GM19328 (cell line): ENCODE measurements at regions not wholly inside any gene's neighbourhood (a gene's known extent, or its start where the extent isn't known, plus 50 kb on each side); places are given as distances from the start of the nearest gene placed in this dataset.
"Not testable (repeated sequence)": the region's sequence is repeated elsewhere in the genome, so short reads cannot be mapped to it uniquely, and the experiment has no call there.

Experiments used
- ATAC-seq: cut with Tn5 transposase; IDR thresholded peaks from one replicate; pipeline ENCODE4 v1.9.1; 2021; ENCODE audit warnings: mild to moderate bottlenecking, moderate library complexity; ENCODE audit not compliant: unreplicated experiment

DNA sequence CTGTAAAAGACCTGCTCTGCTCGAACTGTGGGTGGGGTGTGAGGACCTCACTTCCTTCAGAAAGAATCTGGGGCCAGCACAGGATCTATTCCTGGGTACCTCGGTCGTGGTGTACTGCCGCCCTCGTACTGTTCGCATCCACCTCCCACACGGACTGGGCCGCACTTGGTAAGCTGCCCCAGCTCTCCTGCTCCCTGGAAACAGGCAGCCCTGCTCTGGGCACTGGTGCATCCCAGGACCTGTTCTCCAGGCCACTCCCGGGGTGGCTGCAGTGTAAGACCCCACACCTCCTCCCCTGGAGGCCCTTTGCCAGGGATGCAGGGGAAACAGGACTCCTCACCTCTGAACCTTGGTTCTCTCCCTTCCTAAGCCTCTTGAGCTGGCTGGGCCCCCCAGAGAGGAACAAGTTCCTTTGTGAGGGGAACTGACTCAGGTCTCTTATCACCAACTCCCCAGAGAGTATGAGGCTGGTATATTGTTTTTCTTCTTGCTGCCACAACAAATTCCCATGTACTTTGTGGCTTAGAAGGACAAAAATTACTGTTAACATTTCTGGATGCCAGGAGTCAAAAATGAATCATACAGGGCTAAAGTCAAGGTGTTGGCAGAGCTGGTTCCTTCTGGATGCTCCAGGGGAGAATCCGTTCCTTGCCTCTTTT, 276.5 kb downstream of the NUAK1 start:
- ATAC-seq, result no peak

DNA sequence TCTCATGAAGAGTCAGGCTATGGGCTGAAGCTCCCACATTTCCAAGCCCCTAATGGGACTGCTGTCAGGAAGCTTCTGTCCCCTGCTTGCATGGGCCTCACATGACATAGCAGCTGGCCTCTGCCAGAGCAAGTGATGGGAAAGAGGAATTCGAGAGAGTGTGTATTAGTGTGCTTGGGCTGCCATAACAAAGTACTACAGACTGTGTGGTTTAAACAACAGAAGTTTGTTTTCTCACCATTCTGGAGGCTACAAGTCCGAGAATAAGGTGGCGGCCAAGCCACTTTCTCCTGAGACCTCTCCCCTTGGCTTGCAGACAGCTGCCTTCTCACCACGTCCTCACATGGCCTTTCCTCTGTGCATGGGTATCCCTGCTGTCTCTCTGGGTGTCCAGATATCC, 274.4 kb downstream of the NUAK1 start:
- no peak for ATAC-seq

DNA sequence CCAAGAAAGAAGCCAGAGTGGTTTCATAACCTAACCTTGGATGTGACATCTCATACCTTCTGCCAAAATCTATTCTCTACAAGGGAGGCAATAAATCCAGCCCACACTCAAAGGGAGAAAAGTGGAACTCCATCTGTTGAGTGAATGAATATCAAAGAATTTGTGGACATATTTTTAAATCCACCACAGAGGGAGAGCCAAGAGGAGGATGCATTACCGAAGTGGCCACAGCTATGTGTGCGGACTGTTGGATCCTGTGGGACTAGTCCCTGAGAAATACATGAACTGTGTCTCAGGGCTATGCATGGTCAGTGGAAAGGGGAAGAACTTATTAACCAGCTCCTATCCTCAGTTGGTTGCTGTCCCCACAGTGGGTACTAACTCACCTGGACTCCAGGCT, 273.9 kb downstream of the NUAK1 start:
- ATAC-seq, result no peak

DNA sequence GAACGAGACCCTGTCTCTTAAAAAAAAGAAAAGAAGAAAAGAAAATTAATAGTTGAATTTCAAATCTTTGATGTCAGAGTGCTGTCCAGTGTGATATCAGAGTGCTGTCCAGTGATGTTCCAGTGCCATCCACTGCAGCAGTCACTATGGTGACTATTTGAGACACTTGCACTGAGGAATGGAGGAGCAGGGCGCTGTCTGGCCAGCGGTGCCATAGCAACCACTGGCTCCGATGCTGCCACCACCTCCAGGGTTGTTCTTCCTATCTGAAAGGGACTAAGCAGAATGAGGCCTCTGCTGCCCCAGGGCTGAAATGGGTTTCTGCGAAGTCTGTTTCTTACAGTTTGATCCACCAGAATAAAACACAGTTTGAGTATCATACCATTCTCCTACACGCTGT, 272.9 kb downstream of the NUAK1 start:
- no peak for ATAC-seq

DNA sequence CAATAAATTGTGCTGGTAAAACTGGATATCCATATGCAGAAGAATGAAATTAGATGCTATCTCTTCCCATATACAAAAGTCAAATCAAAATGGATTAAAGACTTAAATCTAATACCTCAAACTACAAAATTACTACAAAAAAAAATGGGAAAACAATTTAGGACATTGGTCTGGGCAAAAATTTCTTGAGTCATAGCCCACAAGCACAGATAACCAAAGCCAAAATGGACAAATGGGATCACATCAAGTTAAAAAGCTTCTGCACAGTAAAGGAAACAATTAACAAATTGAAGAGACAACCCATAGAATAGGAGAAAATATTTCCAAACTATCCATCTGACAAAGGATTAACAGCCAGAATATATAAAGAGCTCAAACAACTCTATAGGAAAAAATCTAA, 264.6 kb downstream of the NUAK1 start:
- no peak for ATAC-seq

DNA sequence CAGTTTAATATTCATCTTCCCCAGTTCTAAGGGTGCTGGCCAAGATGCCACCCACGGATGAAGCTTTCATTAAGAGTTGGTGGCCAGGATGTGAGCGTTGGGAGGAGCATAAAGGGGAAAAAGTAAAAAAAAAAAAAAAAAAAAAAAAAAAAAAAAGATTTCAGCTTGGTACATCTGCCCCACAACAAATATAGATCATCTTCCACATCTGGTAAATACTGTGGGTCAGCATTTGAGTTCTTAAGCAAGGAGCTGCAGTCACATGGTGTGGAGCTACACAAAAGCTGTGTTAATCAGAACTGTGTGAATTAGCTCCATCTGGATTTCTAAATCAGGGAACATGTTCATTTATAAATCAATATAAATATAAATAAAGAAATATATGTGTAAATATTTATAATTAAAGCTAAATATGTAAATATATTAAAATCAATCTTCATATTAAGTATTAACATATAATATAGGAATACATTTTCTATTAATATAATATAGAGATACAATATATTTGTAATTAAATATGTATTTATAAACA, 262.3 kb downstream of the NUAK1 start:
- no peak for ATAC-seq

DNA sequence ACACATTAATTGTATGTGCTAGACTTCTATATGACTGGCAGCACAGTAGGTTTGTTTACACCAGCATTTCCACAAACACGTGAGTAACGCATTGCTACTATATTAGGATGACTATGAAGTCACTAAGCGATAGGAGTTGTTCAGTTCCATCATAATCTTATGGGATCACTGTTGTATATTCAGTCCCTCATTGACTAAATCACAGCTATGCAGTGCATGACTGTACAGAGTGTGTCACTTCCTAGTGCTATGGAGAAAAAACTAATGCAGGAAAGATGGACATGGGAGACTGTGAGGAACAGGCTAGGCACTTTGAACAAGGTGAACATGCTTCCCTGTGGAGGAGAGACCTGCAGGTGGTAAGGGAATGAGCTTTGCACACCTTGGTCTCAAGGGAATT, 259.8 kb downstream of the NUAK1 start:
- ATAC-seq, result no peak

DNA sequence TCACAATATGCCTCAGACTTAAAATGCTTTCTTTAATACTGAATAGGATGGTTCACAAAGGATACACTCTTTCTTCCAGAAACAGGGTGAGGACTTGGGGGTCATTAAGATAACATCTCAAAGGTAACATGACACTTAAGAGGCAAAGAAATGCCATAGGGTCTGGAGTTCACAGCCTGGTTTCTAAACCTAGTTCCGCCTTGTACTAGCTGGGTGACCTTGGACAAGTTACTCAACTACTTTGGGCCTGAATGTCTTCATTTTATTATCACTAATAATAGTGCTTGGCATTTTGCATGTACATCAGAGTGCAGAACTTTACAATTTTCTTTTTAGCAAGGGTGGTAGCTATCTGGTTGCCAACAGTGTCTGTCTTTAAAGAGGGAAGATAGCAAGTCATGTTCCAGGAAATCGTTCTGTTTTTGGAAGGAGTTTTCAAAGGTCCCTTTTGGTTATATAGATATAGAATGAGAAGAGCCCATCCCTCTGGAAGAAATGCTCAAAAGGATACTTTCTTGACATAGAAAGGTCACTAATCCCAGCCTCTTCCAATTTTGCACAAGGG, 257.8 kb downstream of the NUAK1 start:
- no peak for ATAC-seq

DNA sequence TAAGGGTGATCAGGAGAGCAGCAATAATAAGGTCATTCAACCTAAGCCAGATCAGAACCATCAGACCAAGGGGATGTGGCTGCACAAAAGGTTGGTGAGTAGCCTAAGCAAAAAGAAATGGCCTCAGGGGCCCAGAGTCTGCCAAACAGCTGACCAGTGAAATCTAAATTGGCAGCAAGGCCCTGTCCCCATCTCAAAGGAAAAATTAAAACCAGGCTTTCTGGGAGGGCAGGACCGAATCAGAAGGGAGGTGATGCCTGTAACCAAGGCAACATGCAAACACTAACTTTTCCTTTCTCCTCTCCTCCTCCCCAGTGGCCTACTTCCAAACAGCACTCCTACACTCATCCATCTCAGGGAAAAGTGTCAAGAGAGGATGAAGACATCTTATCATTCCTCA, 256.4 kb downstream of the NUAK1 start:
- no peak for ATAC-seq

DNA sequence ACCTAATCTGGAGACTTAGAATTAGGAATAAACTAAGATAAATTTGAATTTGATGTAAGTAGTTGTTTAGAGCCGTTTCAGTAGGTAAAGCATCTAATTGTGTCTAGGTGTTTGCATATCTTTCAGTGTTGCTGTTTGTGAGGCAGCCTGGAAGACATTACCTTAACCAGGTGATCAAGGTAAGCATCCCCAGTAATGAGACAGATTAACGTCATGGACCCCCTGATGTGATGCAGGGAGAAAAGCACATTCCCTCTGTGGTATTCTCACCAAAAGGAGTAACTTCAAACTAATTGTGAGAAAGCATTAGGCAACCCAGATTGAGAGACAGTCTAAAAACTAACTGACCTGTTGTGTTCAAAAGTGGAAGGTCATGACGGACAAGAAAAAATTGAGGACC, 251.6 kb downstream of the NUAK1 start:
- ATAC-seq, result no peak

DNA sequence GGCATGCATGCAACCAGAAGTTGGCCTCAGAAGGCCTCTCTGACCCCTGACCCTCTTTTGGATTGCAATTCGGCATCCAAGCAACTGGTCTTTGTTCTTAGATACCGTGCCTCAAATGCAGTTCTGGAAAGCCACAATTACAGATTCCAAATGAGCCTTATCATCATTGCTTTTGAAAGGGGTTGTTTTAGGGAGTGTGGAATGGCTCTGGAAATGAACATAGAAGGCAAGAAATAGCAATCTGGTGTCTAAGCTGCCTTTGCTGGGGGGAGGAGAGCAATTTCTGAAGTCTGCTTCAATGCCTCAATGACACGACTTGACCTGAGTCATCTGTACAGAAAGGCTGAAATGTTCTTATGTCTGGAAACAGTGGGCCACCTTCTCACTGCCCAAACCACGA, 250.1 kb downstream of the NUAK1 start:
- no peak for ATAC-seq

DNA sequence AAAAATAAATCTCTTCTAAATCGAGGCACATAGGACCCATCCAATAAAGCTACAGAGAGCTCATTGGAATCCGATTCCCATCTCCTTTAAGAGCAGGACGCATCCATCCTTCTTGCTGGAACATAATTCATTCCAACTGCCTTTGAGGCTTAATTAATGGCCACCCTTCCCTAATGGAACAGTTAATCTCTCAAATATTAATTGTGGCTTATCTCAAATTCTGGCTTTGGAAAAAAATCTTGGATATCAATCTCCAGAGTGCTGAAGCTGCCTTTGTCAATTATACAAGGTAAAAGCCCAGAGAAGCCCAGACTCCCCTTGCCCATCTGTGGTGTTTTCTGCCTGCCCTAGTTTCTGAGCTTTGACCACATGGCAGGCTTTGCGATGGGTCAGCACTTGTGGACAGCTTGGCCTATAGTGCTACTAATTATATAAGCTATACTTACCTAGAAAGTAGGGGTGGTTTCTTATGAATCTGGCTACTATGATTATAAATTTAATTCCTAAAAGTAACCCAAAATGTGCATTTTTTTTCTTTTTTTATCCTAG, 246.3 kb downstream of the NUAK1 start:
- ATAC-seq, result no peak

DNA sequence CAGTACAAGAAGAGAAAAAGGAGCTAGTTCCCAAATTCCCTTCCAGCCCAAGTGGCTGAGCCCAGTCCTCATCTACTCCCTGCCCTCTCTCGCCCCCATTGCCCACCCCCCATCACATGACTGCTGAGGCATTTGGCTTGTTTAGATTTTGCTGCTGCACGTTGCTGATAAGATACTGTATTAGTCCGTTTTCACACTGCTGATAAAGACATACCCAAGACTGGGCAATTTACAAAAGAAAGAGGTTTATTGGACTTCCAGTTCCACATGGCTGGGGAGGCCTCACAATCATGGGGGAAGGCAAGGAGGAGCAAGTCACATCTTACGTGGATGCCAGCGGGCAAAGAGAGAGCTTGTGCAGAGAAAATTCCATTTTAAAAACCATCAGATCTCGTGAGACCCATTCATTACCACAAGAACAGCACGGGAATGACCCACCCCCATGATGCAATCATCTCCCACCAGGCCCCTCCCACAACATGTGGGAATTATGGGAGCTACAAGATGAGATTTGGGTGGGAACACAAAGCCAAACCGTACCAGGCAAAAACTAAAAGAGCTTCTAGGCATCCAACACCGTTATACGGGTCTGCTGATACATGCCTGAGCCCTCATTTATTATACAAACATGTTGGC, 243.4 kb downstream of the NUAK1 start:
- not testable (repeated sequence) for ATAC-seq

DNA sequence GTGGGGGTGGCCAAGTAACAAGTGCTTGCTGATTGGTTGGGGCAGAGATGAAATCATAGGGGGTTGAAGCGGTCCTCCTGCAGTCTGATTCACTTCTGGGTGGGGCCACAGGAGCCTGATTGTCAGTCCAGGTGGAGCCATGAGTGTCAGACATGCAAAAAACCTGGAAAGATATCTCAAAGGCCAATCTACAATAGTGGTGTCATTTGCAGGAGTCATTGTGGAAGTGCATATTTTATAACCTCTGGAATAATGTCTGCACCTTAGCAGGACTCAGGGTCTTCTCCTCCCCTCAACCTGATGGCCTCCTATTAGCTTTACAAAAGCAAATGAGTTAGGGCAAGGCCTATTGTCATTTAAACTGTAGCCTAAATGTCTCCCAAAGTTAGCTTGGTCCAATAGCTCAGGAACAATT, 241.4 kb downstream of the NUAK1 start:
- ATAC-seq, result no peak

DNA sequence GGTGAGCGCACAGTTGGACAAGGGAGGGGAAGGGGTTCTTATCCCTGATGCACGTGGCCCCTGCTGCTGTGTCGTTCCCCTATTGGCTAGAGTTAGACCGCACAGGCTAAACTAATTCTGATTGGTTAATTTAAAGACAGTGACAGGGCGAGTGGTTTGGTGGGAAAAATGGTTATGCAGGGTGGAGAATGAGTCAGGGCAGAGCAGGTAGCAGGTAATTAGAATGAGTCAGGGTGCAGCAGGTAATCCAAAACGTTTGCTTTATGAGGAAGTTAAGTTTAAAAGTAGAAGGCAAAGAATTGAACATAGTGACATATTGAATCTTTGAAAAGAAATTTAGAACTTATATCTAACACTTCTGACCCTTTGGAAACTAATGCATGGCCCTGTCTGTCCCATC, 240.5 kb downstream of the NUAK1 start:
- ATAC-seq, result not testable (repeated sequence)

DNA sequence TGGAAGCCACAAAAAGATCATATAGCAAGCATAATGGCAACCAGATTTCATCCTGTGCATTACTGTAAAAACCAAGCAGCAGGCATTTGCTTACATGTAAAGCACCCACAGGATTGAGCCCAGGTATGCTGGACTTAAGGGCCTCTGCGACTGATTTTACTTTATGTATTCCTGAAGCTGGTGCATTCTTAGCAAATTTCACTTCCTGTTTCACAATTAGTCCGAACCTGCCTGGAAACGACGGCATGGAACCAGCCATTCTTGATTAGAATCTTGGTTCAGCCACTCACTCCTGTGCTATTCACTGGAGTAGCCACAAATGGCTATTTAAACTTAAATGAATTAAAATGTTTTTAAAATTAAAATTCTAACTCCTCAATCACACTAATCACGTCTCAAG, 239.2 kb downstream of the NUAK1 start:
- no peak for ATAC-seq

DNA sequence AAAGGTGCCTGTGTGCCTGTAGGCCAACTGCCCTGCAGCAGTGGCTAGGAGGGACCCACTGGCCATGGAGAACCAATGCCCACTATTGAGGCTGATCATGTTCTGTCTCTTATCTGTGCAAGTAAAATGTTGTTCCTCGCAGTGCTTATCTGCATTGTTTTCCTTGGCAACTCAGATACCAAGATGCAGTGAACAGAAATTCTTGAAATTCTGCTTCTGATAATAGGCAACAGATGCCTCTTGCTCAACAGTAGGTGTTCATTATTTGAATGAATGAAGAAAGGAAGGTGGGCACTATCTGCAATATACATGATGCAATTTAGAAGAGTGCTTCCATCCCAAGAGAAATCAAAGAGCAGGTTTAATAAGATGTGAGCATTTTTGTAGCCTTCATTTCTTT, 232.2 kb downstream of the NUAK1 start:
- ATAC-seq, result no peak

DNA sequence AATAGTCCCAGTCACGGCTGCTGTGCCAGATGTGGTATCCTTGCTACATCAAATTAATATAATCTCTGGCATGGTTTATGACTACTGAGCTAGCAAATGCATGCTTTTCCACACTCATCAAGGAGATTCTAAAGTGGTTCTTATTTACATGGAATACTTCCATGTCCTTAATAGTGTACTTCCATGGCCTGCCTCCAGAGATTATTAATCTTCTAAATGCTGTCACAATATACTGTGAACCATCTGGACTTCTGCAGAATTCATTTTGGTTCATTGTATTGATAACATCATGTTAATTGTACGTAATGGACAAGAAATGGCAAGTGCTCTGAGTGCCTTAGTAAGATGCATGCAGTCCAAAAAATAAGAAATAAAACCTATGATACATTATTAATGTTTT, 230.8 kb downstream of the NUAK1 start:
- no peak for ATAC-seq

DNA sequence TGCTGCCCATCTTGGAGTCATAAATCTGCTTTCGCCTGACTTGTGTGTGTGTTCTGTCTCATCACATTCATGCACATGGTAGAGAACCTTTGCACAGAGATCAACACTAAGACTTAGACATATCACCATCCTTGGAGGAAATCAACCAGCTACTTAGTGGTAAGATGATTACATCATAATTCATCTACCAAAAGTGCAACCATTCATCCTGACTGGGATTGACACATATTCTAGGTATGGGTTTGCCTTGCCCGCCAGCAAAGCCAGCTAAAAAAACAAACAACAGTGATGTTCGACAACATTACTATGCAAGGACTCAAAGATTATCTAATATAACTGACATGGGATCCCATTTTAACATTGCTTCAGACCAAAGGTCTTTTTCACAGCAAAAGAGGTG, 228.7 kb downstream of the NUAK1 start:
- ATAC-seq, result no peak

DNA sequence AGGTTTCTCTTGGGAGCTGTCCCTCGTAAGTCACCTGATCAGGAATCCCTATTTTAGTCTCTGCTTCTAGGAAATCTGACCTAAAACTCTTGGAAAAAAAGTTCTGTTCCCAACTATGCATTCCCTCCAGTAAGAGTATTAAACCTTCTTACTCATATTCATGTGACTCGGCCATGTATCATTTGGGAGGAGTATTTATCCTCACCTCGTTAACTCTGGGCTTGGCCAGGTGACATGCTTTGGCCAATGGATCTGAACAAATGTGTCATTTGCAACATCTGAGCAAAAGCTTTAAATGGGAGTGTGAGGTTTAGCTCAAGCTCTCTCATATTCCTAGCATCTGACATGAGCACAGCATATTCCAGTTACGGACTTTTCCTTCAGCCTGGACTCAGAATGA, 226.8 kb downstream of the NUAK1 start:
- no peak for ATAC-seq

DNA sequence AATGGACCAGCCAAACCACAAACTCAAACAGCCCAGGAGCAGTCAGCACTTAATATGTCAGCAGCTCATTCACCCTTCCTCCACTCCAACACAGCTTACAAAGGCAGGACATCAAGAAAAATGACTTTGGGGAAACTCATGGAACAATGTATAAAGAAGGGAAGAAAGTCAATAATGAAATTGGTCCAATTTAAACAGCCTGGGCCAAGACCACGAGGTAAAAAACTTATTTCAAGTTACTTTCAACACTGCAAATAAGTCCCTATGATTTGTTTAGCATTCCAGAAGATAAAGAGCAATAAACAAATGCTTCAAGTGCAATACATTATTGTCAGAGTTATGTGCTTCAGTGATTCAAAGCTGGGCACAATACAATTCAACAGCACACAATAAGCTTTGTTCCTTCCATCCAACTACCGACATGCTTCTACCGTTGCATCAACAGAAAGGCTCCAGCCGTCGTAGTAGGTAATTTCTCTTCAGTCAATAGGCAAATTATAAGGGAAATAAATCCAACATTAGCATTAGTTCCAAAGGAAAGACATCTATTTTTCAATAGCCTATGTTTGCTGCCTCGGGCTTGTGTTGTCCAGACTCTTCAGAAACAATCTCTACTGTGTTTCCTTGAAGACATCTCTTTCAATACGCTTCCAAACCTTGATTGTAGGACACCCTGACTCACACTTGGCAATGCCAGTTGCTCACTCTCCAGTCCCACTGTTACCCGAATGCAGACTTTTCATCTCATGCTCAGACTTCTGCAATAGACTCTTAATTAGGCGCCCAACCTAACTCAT, 225.7 kb downstream of the NUAK1 start:
- ATAC-seq, result no peak
